PC-3 (cell line): ENCODE measurements at regions not wholly inside any gene's neighbourhood (a gene's known extent, or its start where the extent isn't known, plus 50 kb on each side); places are given as distances from the start of the nearest gene placed in this dataset.

Source experiments
- ATAC-seq: fragments of 200-7000 bp; cut with Tn5 transposase; 2 replicates; pipeline ENCODE4 v1.9.1; 2020; ENCODE audit warnings: mild to moderate bottlenecking, moderate library complexity
- BruUV-seq: library from RNA; stranded (reverse); fragments of 400-500 nt; replicated peaks from 2 replicates; lab custom pipeline; 2021; lab: Mats Ljungman, UMichigan
- CTCF ChIA-PET: fragments of 300-600 bp; sonication (Branson Sonifier 250); formaldehyde crosslinking; loops from one replicate; lab custom pipeline; 2022; ENCODE audit warnings: antibody characterized with exemption; lab: Charles Lee
- POLR2A ChIA-PET: fragments of 300-600 bp; sonication (Branson Sonifier 250); formaldehyde crosslinking; loops from one replicate; lab custom pipeline; 2022; ENCODE audit warnings: antibody characterized with exemption; ENCODE audit not compliant: unreplicated experiment; lab: Charles Lee
- DNase-seq: peaks from one replicate; pipeline ENCODE4 v3.0.0-alpha.2; 2015
- H2AFZ ChIP-seq: fragments of 300-600 bp; sonication (generic); 2 replicates; pipeline ENCODE4 v1.6.0; 2016; ENCODE audit warnings: antibody characterized with exemption, low read length
- H3F3A ChIP-seq: fragments of 300-600 bp; sonication (generic); one replicate; pipeline ENCODE4 v1.6.0; 2017; ENCODE audit warnings: antibody characterized with exemption, low read length, control low read depth, mild to moderate bottlenecking; ENCODE audit not compliant: unreplicated experiment
- H3K27ac ChIP-seq: fragments of 300-600 bp; sonication (generic); 2 replicates; pipeline ENCODE4 v1.5.1; 2016; ENCODE audit warnings: mild to moderate bottlenecking, low read length
- H3K27me3 ChIP-seq: fragments of 300-600 bp; sonication (generic); 2 replicates; pipeline ENCODE4 v1.6.1; 2016; ENCODE audit warnings: low read length, mixed read lengths
- H3K36me3 ChIP-seq: fragments of 300-600 bp; sonication (generic); 2 replicates; pipeline ENCODE4 v1.6.1; 2016; ENCODE audit warnings: low read depth, mixed run types, low read length, mixed read lengths
- H3K4me1 ChIP-seq: fragments of 300-600 bp; sonication (generic); 2 replicates; pipeline ENCODE4 v1.5.1; 2016; ENCODE audit warnings: low read length; ENCODE audit not compliant: insufficient read depth
- H3K4me2 ChIP-seq: fragments of 300-600 bp; sonication (generic); 2 replicates; pipeline ENCODE4 v1.6.0; 2016; ENCODE audit warnings: low read length
- H3K4me3 ChIP-seq: fragments of 300-600 bp; sonication (generic); 2 replicates; pipeline ENCODE4 v1.5.1; 2016; ENCODE audit warnings: mild to moderate bottlenecking, low read length, mixed read lengths
- H3K79me2 ChIP-seq: fragments of 300-600 bp; sonication (generic); 2 replicates; pipeline ENCODE4 v1.6.1; 2017; ENCODE audit warnings: low read length, mixed read lengths
- H3K9ac ChIP-seq: fragments of 300-600 bp; sonication (generic); 2 replicates; pipeline ENCODE4 v1.6.0; 2016; ENCODE audit warnings: mild to moderate bottlenecking, low read length
- H3K9me2 ChIP-seq: fragments of 300-600 bp; sonication (generic); replicated peaks from 2 replicates; pipeline ENCODE4 v1.6.1; 2016; ENCODE audit warnings: mixed run types, low read length, mixed read lengths
- H3K9me3 ChIP-seq: fragments of 300-600 bp; sonication (generic); 2 replicates; pipeline ENCODE4 v1.6.1; 2016; ENCODE audit warnings: low read length, mixed read lengths
- H4K20me1 ChIP-seq: fragments of 300-600 bp; sonication (generic); 2 replicates; pipeline ENCODE4 v1.6.1; 2016; ENCODE audit warnings: low read length, mixed read lengths
- CTCF ChIP-seq: fragments of 300-600 bp; sonication (generic); conservative IDR thresholded peaks from 2 replicates; pipeline ENCODE4 v1.5.1; 2017; ENCODE audit warnings: antibody characterized with exemption, low read depth, mild to moderate bottlenecking, low read length
- EZH2 ChIP-seq: fragments of 300-600 bp; sonication (generic); IDR thresholded peaks from one replicate; pipeline ENCODE4 v1.6.1; 2017; ENCODE audit warnings: antibody characterized with exemption, mild to moderate bottlenecking, low read length; ENCODE audit not compliant: unreplicated experiment
- EZH2phosphoT487 ChIP-seq: fragments of 300-600 bp; sonication (generic); IDR thresholded peaks from 2 replicates; pipeline ENCODE4 v1.6.1; 2018; ENCODE audit warnings: mild to moderate bottlenecking, antibody characterized with exemption, low read length, borderline replicate concordance
- intact Hi-C: fragments of 100-400 bp; cut with micrococcal nuclease; formaldehyde crosslinking; loops from 2 replicates; pipeline ENCODE4 v1.9.0; 2023

DNA sequence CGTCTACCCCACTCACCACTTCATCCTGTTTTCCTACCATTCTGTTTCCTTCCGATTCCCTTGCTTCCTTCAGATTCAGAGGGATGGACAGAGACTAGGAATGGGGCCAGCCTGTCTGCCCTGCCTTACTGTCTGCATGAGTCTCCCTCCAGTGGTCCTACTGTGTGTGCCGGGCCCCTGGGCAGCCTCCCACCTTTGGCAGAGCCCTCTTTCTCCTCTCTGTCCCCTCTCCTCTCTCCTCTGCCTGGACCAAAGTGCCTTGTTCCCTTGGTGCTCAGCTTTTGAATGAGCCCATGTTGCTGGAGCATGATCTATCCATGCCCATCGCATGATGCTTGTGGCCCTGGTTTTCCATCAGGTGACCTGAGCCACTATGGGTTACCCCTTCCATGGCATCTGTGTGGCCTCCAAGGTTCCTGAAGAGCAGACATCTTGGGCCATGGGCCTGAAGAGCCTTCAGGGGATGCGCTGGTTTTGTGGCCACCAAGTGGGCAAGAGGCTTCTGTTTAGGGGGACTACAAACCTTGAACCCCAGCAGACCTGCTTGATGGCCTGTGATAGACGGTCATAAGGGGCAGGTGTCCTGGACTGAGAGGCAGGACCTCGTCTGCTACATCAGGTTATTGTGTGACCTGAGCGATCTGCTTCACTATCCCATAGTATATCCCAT, 54.2 kb upstream of the BCL11B start:
- no peak overlapping the region for H3K4me3 ChIP-seq
- ChIA-PET CTCF (no interaction called here), POLR2A (no interaction called here)
- H3K4me1 ChIP-seq, result no peaks in the 10 kb centered on the region
- no peak for DNase-seq
- no peak overlapping the region for H3K27ac ChIP-seq
- H3K9me3 ChIP-seq, result no peaks in the 10 kb centered on the region
- no peak overlapping the region for H2AFZ ChIP-seq
- intact Hi-C loops, result no loop called here
- no peaks in the 10 kb centered on the region for H3F3A ChIP-seq
- H3K27me3 ChIP-seq, result peaks cover 47% of the 10 kb centered on the region
- H3K9me2 ChIP-seq, result no peaks in the 10 kb centered on the region
- TF ChIP-seq EZH2, result no peak
- no peak for TF ChIP-seq CTCF
- TF ChIP-seq EZH2phosphoT487, result no peak
- no peaks in the 10 kb centered on the region for H3K79me2 ChIP-seq
- no peak for ATAC-seq
- no peak overlapping the region for H3K9ac ChIP-seq
- BruUV-seq, result no TSS peak
- no peaks in the 10 kb centered on the region for H3K36me3 ChIP-seq
- H4K20me1 ChIP-seq, result no peaks in the 10 kb centered on the region
- no peak overlapping the region for H3K4me2 ChIP-seq

DNA sequence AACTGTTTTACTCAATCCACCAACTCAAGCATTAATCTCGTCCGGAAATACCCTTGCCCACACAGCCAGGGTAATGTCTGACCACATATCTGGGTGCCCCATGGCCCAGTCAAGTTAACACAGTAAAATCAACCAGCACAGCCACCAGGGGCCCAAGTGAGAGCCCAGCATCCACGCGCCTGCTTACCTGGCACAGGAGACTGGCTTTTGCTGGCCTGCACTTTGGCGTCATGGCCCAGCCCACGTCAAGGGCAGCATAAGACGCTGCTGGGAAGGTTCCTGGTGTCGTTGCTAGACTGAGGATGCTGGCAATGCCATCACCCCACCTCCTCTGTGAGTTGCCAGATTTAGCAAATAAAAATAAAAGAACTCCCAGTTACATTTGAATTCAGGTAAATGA, 53.6 kb upstream of the BCL11B start:
- no peak for TF ChIP-seq EZH2phosphoT487
- no peak for TF ChIP-seq EZH2
- TF ChIP-seq CTCF, result no peak
- no peaks in the 10 kb centered on the region for H3K4me1 ChIP-seq
- H3K27me3 ChIP-seq, result peaks cover 41% of the 10 kb centered on the region
- H3K9me2 ChIP-seq, result no peaks in the 10 kb centered on the region
- H3F3A ChIP-seq, result no peaks in the 10 kb centered on the region
- H3K9me3 ChIP-seq, result no peaks in the 10 kb centered on the region
- no peak overlapping the region for H2AFZ ChIP-seq
- H3K9ac ChIP-seq, result no peak overlapping the region
- no peaks in the 10 kb centered on the region for H3K79me2 ChIP-seq
- intact Hi-C loops, result no loop called here
- DNase-seq, result no peak
- no peaks in the 10 kb centered on the region for H4K20me1 ChIP-seq
- no peak for ATAC-seq
- H3K27ac ChIP-seq, result no peak overlapping the region
- no peaks in the 10 kb centered on the region for H3K36me3 ChIP-seq
- BruUV-seq, result no TSS peak
- CTCF ChIA-PET, result no interaction called here
- POLR2A ChIA-PET, result no interaction called here
- H3K4me3 ChIP-seq, result no peak overlapping the region
- no peak overlapping the region for H3K4me2 ChIP-seq

GRCh38 chr14:99325016-99325415, 53.0 kb upstream of the BCL11B start:
- Histone ChIP-seq H3K79me2 (no peaks in the 10 kb centered on the region), H2AFZ (no peak overlapping the region), H3K27me3 (peaks cover 35% of the 10 kb centered on the region), H3K9ac (no peak overlapping the region), H4K20me1 (no peaks in the 10 kb centered on the region), H3K4me3 (no peak overlapping the region), H3K4me1 (no peaks in the 10 kb centered on the region), H3K36me3 (no peaks in the 10 kb centered on the region), H3K27ac (no peak overlapping the region), H3K9me3 (no peaks in the 10 kb centered on the region), H3K9me2 (no peaks in the 10 kb centered on the region), H3K4me2 (no peak overlapping the region), H3F3A (no peaks in the 10 kb centered on the region)
- intact Hi-C loops, result no loop called here
- ChIA-PET CTCF (no interaction called here), POLR2A (no interaction called here)
- ATAC-seq (no peak), DNase-seq (no peak)
- TF ChIP-seq EZH2 (no peak), EZH2phosphoT487 (no peak), CTCF (no peak)
- no TSS peak for BruUV-seq
